H1 (cell line): ENCODE measurements at regions not wholly inside any gene's neighbourhood (a gene's known extent, or its start where the extent isn't known, plus 50 kb on each side); places are given as distances from the start of the nearest gene placed in this dataset.

Experiments used
- CTCF ChIA-PET: fragments of 300-600 bp; sonication (Branson Sonifier 250); formaldehyde crosslinking; loops from one replicate; lab custom pipeline; 2021; ENCODE audit not compliant: partially characterized antibody; lab: Charles Lee
- POLR2A ChIA-PET: fragments of 300-600 bp; sonication (Branson Sonifier 250); formaldehyde crosslinking; loops from one replicate; lab custom pipeline; 2021; ENCODE audit warnings: inconsistent platforms; ENCODE audit not compliant: partially characterized antibody; lab: Charles Lee
- DNase-seq, 2 experiments: peaks; one replicate each; pipeline versions ENCODE4 v3.0.0 to v3.0.0-alpha.2; 2010 to 2022; ENCODE audit warnings: low spot score in 2 of 2, low read depth in 1 of 2, mixed read lengths in 1 of 2
- FAIRE-seq: peaks from 2 replicates; lab custom pipeline; 2011; peaks lifted over from hg19 to GRCh38; lab: Jason Lieb, UNC
- H2AFZ ChIP-seq: 2 replicates; pipeline ENCODE4 v1.8.1; 2012; ENCODE audit warnings: low read length, inconsistent platforms
- H2AK5ac ChIP-seq: 2 replicates; pipeline ENCODE4 v1.6.1; 2013; ENCODE audit warnings: low read depth, low read length
- H2BK120ac ChIP-seq: replicated peaks from 2 replicates; pipeline ENCODE3; 2013; ENCODE audit warnings: low read depth, low read length, inconsistent platforms
- H2BK12ac ChIP-seq: 2 replicates; pipeline ENCODE4 v1.6.1; 2013; ENCODE audit warnings: low read depth, low read length
- H2BK15ac ChIP-seq: 2 replicates; pipeline ENCODE4 v1.6.1; 2013; ENCODE audit warnings: low read length
- H2BK20ac ChIP-seq: 2 replicates; pipeline ENCODE4 v1.6.1; 2013; ENCODE audit warnings: low read length
- H2BK5ac ChIP-seq: 2 replicates; pipeline ENCODE4 v1.6.1; 2013; ENCODE audit warnings: low read depth, low read length
- H3K14ac ChIP-seq: 2 replicates; pipeline ENCODE4 v1.6.1; 2013; ENCODE audit warnings: inconsistent platforms; ENCODE audit not compliant: insufficient read length
- H3K18ac ChIP-seq: 2 replicates; pipeline ENCODE4 v1.6.1; 2013; ENCODE audit warnings: low read length; ENCODE audit errors: extremely low read depth
- H3K23ac ChIP-seq: 2 replicates; pipeline ENCODE4 v1.6.1; 2013; ENCODE audit warnings: inconsistent platforms; ENCODE audit not compliant: insufficient read length
- H3K23me2 ChIP-seq: 2 replicates; pipeline ENCODE4 v1.6.1; 2013; ENCODE audit warnings: low read depth, low read length
- H3K27ac ChIP-seq: 2 replicates; pipeline ENCODE4 v1.6.1; 2011; ENCODE audit warnings: low read depth, low read length, inconsistent platforms
- H3K27me3 ChIP-seq, 4 experiments: replicated peaks in 1 of 4; 1 replicate in 1 of 4; 2 replicates in 3 of 4; pipeline versions ENCODE4 v1.6.1 to v1.8.1; 2011 to 2013; ENCODE audit warnings: low read length in 3 of 4, mild to moderate bottlenecking in 3 of 4, inconsistent platforms in 2 of 4, mixed read lengths in 2 of 4, moderate library complexity in 1 of 4; ENCODE audit not compliant: control insufficient read depth in 3 of 4, insufficient read depth in 3 of 4; ENCODE audit errors: extremely low read depth in 1 of 4
- H3K36me3 ChIP-seq, 4 experiments: 2 replicates each; pipeline versions ENCODE4 v1.6.1 to v1.8.1; 2011 to 2013; ENCODE audit warnings: mild to moderate bottlenecking in 4 of 4, low read length in 3 of 4, moderate library complexity in 2 of 4, control low read depth in 1 of 4, inconsistent platforms in 1 of 4; ENCODE audit not compliant: insufficient read depth in 4 of 4, control insufficient read depth in 2 of 4
- H3K4ac ChIP-seq: replicated peaks from 2 replicates; pipeline ENCODE3; 2013; ENCODE audit warnings: low read length, low read depth, mixed read lengths, inconsistent platforms; ENCODE audit not compliant: insufficient read length
- H3K4me1 ChIP-seq, 4 experiments: replicated peaks in 1 of 4; 1 replicate in 1 of 4; 2 replicates in 3 of 4; pipeline versions ENCODE4 v1.6.1 to v1.8.1; 2011 to 2013; ENCODE audit warnings: low read length in 3 of 4, inconsistent platforms in 2 of 4, mixed read lengths in 1 of 4; ENCODE audit not compliant: insufficient read depth in 4 of 4, control insufficient read depth in 3 of 4
- H3K4me2 ChIP-seq, 2 experiments: 2 replicates each; pipeline versions ENCODE4 v1.6.1 to v1.8.1; 2011 to 2013; ENCODE audit warnings: low read depth in 2 of 2, low read length in 2 of 2, control low read depth in 1 of 2, inconsistent platforms in 1 of 2, mild to moderate bottlenecking in 1 of 2; ENCODE audit not compliant: insufficient read depth in 1 of 2
- H3K4me3 ChIP-seq, 4 experiments: fragments of 200-600, 300-600 bp in 1 of 4; sonication (generic), shearing (Covaris generic), sonication (Bioruptor Twin) in 1 of 4; 2 replicates each; pipeline versions ENCODE4 v1.5.1 to v1.8.1; 2011 to 2016; ENCODE audit warnings: low read length in 4 of 4, low read depth in 3 of 4, control low read depth in 2 of 4, inconsistent platforms in 2 of 4, mild to moderate bottlenecking in 2 of 4, mixed read lengths in 1 of 4, moderate library complexity in 1 of 4; ENCODE audit not compliant: insufficient read depth in 2 of 4; ENCODE audit errors: extremely low read depth in 1 of 4
- H3K56ac ChIP-seq: replicated peaks from 2 replicates; pipeline ENCODE3; 2013; ENCODE audit warnings: low read depth, mild to moderate bottlenecking, mixed read lengths, low read length, inconsistent platforms; ENCODE audit not compliant: insufficient read length
- H3K79me1 ChIP-seq: 2 replicates; pipeline ENCODE4 v1.6.1; 2013; ENCODE audit warnings: low read depth, low read length, control low read depth
- H3K79me2 ChIP-seq, 2 experiments: 2 replicates each; pipeline versions ENCODE4 v1.6.1 to v1.8.1; 2012 to 2013; ENCODE audit warnings: low read length in 2 of 2, mild to moderate bottlenecking in 2 of 2, inconsistent platforms in 1 of 2; ENCODE audit not compliant: insufficient read depth in 2 of 2, control insufficient read depth in 1 of 2
- H3K9ac ChIP-seq, 4 experiments: replicated peaks in 1 of 4; 1 replicate in 1 of 4; 2 replicates in 3 of 4; pipeline versions ENCODE4 v1.6.1 to v1.8.1; 2011 to 2013; ENCODE audit warnings: low read depth in 3 of 4, low read length in 3 of 4, control low read depth in 2 of 4, mild to moderate bottlenecking in 2 of 4, moderate library complexity in 2 of 4, inconsistent platforms in 1 of 4; ENCODE audit errors: extremely low read depth in 1 of 4
- H3K9me3 ChIP-seq, 2 experiments: 2 replicates each; pipeline versions ENCODE4 v1.6.1 to v1.8.1; 2012 to 2013; ENCODE audit warnings: mild to moderate bottlenecking in 2 of 2, moderate library complexity in 2 of 2, control low read depth in 1 of 2, inconsistent platforms in 1 of 2, low read depth in 1 of 2, low read length in 1 of 2, mixed read lengths in 1 of 2; ENCODE audit not compliant: insufficient read depth in 2 of 2
- H4K20me1 ChIP-seq, 2 experiments: replicated peaks in 1 of 2; 2 replicates each; pipeline versions ENCODE3 to v1.8.1; 2011 to 2013; ENCODE audit warnings: inconsistent platforms in 2 of 2, low read length in 2 of 2, mild to moderate bottlenecking in 1 of 2; ENCODE audit not compliant: insufficient read depth in 2 of 2, control insufficient read depth in 1 of 2
- H4K5ac ChIP-seq: 2 replicates; pipeline ENCODE4 v1.6.1; 2013; ENCODE audit warnings: low read length, low read depth, mixed read lengths, inconsistent platforms; ENCODE audit not compliant: insufficient read length
- H4K8ac ChIP-seq: 2 replicates; pipeline ENCODE4 v1.8.0; 2013; ENCODE audit warnings: mild to moderate bottlenecking, moderate library complexity, low read length, inconsistent platforms; ENCODE audit not compliant: insufficient read depth; ENCODE audit errors: extremely low read depth
- H4K91ac ChIP-seq: replicated peaks from 2 replicates; pipeline ENCODE3; 2013; ENCODE audit warnings: low read length, mixed read lengths, inconsistent platforms; ENCODE audit not compliant: insufficient read length
- ATF2 ChIP-seq: IDR thresholded peaks from 2 replicates; pipeline ENCODE4 v1.6.1; 2012; ENCODE audit warnings: low read length, inconsistent platforms
- BCL11A ChIP-seq, 2 experiments: IDR thresholded peaks; one replicate each; pipeline ENCODE4 v1.6.1; 2011; ENCODE audit warnings: low read depth in 2 of 2, low read length in 2 of 2, mild to moderate bottlenecking in 2 of 2
- BRCA1 ChIP-seq: IDR thresholded peaks from 2 replicates; pipeline ENCODE4 v1.6.1; 2012; ENCODE audit warnings: low read depth, low read length, improper control_type of control experiment
- CREB1 ChIP-seq: IDR thresholded peaks from 2 replicates; pipeline ENCODE4 v1.6.1; 2012; ENCODE audit warnings: inconsistent platforms
- EGR1 ChIP-seq: IDR thresholded peaks from 2 replicates; pipeline ENCODE4 v1.6.1; 2011; ENCODE audit warnings: low read depth, low read length, borderline replicate concordance
- GTF2F1 ChIP-seq: IDR thresholded peaks from 2 replicates; pipeline ENCODE4 v1.6.1; 2012; ENCODE audit warnings: low read depth, low read length, improper control_type of control experiment, borderline replicate concordance
- JUND ChIP-seq: IDR thresholded peaks from 2 replicates; pipeline ENCODE4 v1.6.1; 2011; ENCODE audit warnings: mild to moderate bottlenecking, improper control_type of control experiment, low read length
- NANOG ChIP-seq: IDR thresholded peaks from 2 replicates; pipeline ENCODE4 v1.6.1; 2011; ENCODE audit warnings: low read length, low read depth, mild to moderate bottlenecking, inconsistent platforms; ENCODE audit not compliant: insufficient read depth, poor library complexity, severe bottlenecking
- POLR2AphosphoS5 ChIP-seq: IDR thresholded peaks from 2 replicates; pipeline ENCODE4 v1.6.1; 2011; ENCODE audit warnings: low read depth, low read length
- RXRA ChIP-seq: IDR thresholded peaks from 2 replicates; pipeline ENCODE4 v1.6.1; 2011; ENCODE audit warnings: low read depth, mild to moderate bottlenecking, low read length, moderate library complexity; ENCODE audit not compliant: insufficient read depth
- TEAD4 ChIP-seq: IDR thresholded peaks from 2 replicates; pipeline ENCODE4 v1.6.1; 2012; ENCODE audit warnings: low read depth, low read length, inconsistent platforms, mixed read lengths
- ZNF274 ChIP-seq: IDR thresholded peaks from 2 replicates; pipeline ENCODE4 v1.7.0; 2012; ENCODE audit warnings: low read length, borderline replicate concordance; ENCODE audit errors: extremely low read depth
- WGBS, 2 experiments: shearing (Covaris generic) in 1 of 2; methylation state at CpG; one replicate each; pipeline versions ENCODE4 v1.1.6 to v1.1.7; 2013 to 2015; ENCODE audit warnings: low lambda C conversion rate in 2 of 2, mixed read lengths in 2 of 2, inconsistent platforms in 1 of 2, low coverage in 1 of 2, missing lambda C conversion rate in 1 of 2; ENCODE audit not compliant: insufficient replicate concordance in 2 of 2, insufficient coverage in 1 of 2, insufficient read length in 1 of 2; ENCODE audit errors: extremely low coverage in 1 of 2, missing lambda C conversion rate in 1 of 2; 5-methylcytosine and 5-hydroxymethylcytosine counted together

DNA sequence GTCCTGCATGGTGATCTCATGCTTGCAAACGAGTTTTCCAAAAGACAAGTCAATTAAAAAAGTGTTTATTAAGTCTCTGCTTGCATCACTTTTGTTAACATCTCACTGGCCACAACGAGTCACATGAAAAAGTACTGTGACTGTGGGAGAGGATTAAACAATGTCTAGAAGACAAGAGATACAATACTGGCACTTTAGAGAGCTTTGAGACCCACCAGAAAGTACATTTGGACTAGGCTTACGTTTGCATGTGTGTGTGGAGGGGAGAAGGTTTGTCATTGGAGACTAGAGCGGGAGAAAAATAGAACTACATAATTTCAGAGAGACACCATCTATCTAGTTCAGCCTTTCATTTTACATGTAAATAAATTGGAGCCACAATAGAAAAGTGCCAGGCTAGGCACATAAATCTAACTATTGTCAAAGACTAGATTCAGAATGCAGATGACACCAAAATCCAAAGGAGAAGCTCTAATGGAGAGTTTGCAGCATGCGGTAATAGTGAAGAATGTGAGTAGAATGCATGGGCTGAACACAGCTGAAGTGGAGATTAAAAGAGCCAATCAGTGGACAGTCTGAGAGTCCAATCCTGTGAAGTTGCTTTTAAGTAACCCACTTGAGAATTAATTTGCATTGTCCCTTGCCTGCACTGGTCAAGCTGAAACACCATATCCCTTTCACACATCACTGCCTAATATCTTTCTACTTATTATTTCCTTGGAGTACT, 977.4 kb upstream of the FAT3 start:
- no peak for FAIRE-seq
- POLR2A ChIA-PET = no interaction called here
- no peak for TF ChIP-seq POLR2AphosphoS5
- no peak for TF ChIP-seq BCL11A (IDR thresholded peaks at IDR 0.05; ENCODE audit: low read depth in 2 of 2, low read length in 2 of 2)
- TF ChIP-seq RXRA = no peak
- TF ChIP-seq TEAD4 = no peak
- TF ChIP-seq ZNF274 = no peak
- TF ChIP-seq BRCA1 = no peak
- TF ChIP-seq EGR1 = no peak
- TF ChIP-seq JUND = no peak
- TF ChIP-seq ATF2 = no peak
- no peak for TF ChIP-seq GTF2F1
- no peak for TF ChIP-seq CREB1
- TF ChIP-seq NANOG = no peak

More for the DNA sequence above, 977.4 kb upstream of the FAT3 start:
- H4K5ac ChIP-seq = no peak overlapping the region
- H2BK20ac ChIP-seq = no peak overlapping the region
- DNase-seq = no peak
- H4K20me1 ChIP-seq = no peaks in the 10 kb centered on the region
- 89% methylated on average over 5 of the region's 5 CpGs; no CpG with 5 or more reads in 1 of the 2 experiments for WGBS, 2 experiments
- H3K4me2 ChIP-seq = no peak overlapping the region
- H2BK120ac ChIP-seq = no peak overlapping the region
- H3K23ac ChIP-seq = no peak overlapping the region
- H4K8ac ChIP-seq = no peak overlapping the region
- H3K18ac ChIP-seq = no peak overlapping the region
- no peak overlapping the region for H2AFZ ChIP-seq
- H2BK15ac ChIP-seq = no peak overlapping the region
- no peaks in the 10 kb centered on the region for H3K79me1 ChIP-seq
- H3K9ac ChIP-seq = no peak overlapping the region
- H3K27me3 ChIP-seq = no peaks in the 10 kb centered on the region
- H3K56ac ChIP-seq = no peak overlapping the region
- no peak overlapping the region for H2BK12ac ChIP-seq
- H3K27ac ChIP-seq = no peak overlapping the region
- peaks cover 0 to 2% (median 0%) of the 10 kb centered on the region in 4 experiments; a peak in 1 of 7 replicates for H3K4me1 ChIP-seq
- no peak overlapping the region for H3K4ac ChIP-seq
- no peak overlapping the region for H3K14ac ChIP-seq
- H3K9me3 ChIP-seq = no peaks in the 10 kb centered on the region
- H2AK5ac ChIP-seq = no peak overlapping the region
- no peak overlapping the region for H2BK5ac ChIP-seq
- no peaks in the 10 kb centered on the region for H3K23me2 ChIP-seq
- H3K4me3 ChIP-seq = no peak overlapping the region
- CTCF ChIA-PET = interaction anchor here (0.6 to 2.4 kb wide), 15 partner anchors 8 to 856 kb away, joined by 3 to 12 read pairs (median 4); no protein-coding TSS in a partner anchor
- H4K91ac ChIP-seq = no peak overlapping the region
- no peaks in the 10 kb centered on the region for H3K36me3 ChIP-seq
- no peaks in the 10 kb centered on the region for H3K79me2 ChIP-seq
